ENCODE measurements at regions not wholly inside any gene's neighbourhood (a gene's known extent, or its start where the extent isn't known, plus 50 kb on each side); places are given as distances from the start of the nearest gene placed in this dataset.
"Not testable (repeated sequence)": the region's sequence is repeated elsewhere in the genome, so short reads cannot be mapped to it uniquely, and the experiment has no call there.

- ATAC-seq; H3K27ac Mint-ChIP-seq; H3K4me1 Mint-ChIP-seq (ENCODE audit: low read depth in 2 of 2); DNase-seq (ENCODE audit: low spot score); H3K9me3 Mint-ChIP-seq; H3K27me3 Mint-ChIP-seq; H3K4me3 Mint-ChIP-seq: not testable (repeated sequence)
- peaks cover 10% of the 10 kb centered on the region for H3K36me3 Mint-ChIP-seq
Measured at GRCh38 chr3:163551915-163552658, 1526.2 kb downstream of the SI start.

- Mint-ChIP-seq H3K27me3 (no peaks in the 10 kb centered on the region), H3K9me3 (peaks cover 9% of the 10 kb centered on the region), H3K4me3 (no peak overlapping the region), H3K27ac (no peak overlapping the region), H3K36me3 (peaks cover 4% of the 10 kb centered on the region), H3K4me1 (ENCODE audit: low read depth in 2 of 2) (no peaks in the 10 kb centered on the region)
- DNase-seq (ENCODE audit: low spot score), result no peak
- ATAC-seq, result no peak
Measured at GRCh38 chr3:163548015-163548414, 1530.3 kb downstream of the SI start.

DNA sequence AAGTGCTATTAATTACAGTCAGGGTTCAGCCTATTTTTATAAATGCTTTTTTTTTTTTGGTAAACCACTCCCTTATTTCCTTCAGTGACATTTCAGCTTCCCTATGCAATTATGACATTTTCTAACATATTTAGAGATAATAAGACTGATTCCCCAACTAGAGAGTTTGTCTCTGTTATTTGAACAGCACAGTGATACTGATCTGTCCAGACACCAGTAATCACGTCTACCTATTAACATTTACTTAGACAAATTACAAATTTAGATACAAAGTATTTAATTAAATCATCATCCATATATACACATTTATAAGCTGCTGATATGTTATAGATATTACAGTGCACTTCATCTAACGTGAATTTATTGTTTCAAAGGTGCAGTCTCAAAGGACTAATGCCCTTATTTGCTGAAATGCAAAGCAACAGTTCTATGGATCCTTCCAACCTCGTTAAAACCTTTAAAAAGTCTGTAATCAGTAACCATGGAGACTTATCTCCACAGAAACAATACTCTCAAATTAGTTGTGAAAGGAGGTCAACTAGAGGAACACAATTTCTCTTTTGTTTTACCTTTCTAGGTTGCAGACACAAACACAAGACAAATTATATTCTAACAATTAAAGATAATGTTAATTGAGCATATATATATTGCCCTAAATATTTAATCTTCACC is 1531.1 kb downstream of the SI start:
- peaks cover 9% of the 10 kb centered on the region for H3K9me3 Mint-ChIP-seq
- H3K27ac Mint-ChIP-seq, result no peak overlapping the region

GRCh38 chr3:163543662-163544061 is 1534.6 kb downstream of the SI start:
- Mint-ChIP-seq H3K4me1 (ENCODE audit: low read depth in 2 of 2) (no peaks in the 10 kb centered on the region), H3K36me3 (no peaks in the 10 kb centered on the region), H3K4me3 (no peak overlapping the region), H3K9me3 (peaks cover 9% of the 10 kb centered on the region), H3K27me3 (no peaks in the 10 kb centered on the region), H3K27ac (no peak overlapping the region)
- DNase-seq (ENCODE audit: low spot score) (no peak), ATAC-seq (no peak)

More for the DNA sequence above, 1531.1 kb downstream of the SI start:
- Mint-ChIP-seq H3K4me3 (no peak overlapping the region), H3K36me3 (peaks cover 4% of the 10 kb centered on the region), H3K4me1 (ENCODE audit: low read depth in 2 of 2) (no peaks in the 10 kb centered on the region), H3K27me3 (no peaks in the 10 kb centered on the region)
- DNase-seq (ENCODE audit: low spot score), result no peak
- no peak for ATAC-seq

GRCh38 chr3:163541629-163542028 is 1536.7 kb downstream of the SI start:
- DNase-seq (ENCODE audit: low spot score) (no peak), ATAC-seq (no peak)
- Mint-ChIP-seq H3K9me3 (peaks cover 13% of the 10 kb centered on the region), H3K36me3 (no peaks in the 10 kb centered on the region), H3K4me3 (no peak overlapping the region), H3K27ac (no peak overlapping the region), H3K27me3 (no peaks in the 10 kb centered on the region), H3K4me1 (ENCODE audit: low read depth in 2 of 2) (no peaks in the 10 kb centered on the region)

DNA sequence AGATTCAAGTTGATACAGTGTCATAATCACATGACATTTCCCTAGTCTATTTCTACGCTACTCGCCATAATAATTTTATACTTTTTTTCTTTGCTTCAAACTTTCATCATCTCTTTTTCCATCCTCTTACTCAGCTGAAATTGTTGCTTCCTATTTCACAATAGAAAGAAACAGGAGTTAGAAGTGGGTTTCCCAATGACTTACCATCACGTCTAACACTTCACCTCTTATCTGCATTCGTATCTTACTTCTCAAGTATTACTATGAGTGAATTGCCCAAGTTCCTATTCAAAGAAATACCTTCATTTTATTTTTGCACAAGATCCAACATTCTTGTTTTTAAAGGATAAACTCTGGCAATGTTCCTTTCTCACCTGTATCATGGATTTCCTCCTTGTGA is 1539.9 kb downstream of the SI start:
- DNase-seq (ENCODE audit: low spot score), result no peak
- H3K4me3 Mint-ChIP-seq, result no peak overlapping the region
- ATAC-seq, result no peak
- no peaks in the 10 kb centered on the region for H3K4me1 Mint-ChIP-seq (ENCODE audit: low read depth in 2 of 2)
- H3K9me3 Mint-ChIP-seq, result peaks cover 9% of the 10 kb centered on the region
- no peaks in the 10 kb centered on the region for H3K36me3 Mint-ChIP-seq
- H3K27ac Mint-ChIP-seq, result no peak overlapping the region
- H3K27me3 Mint-ChIP-seq, result no peaks in the 10 kb centered on the region

DNA sequence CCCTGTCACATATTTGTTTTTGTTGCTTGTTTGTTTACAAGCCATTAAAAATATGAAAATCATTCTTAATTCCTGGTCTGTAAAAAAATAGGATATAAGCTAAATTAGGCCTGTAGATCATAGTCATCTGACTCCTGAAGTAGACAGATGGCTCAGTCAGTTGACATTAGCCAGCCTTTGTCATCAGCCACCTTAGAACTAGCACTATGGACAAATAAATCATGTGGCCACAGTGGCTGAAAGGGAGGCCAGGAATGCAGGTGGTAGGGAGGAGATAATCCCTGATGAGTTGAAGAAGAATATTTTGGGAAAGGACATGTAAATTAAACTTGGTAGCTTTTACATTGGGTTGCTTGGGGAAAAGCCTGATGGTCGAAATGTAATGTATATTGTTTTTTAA is 1544.9 kb downstream of the SI start:
- no peak overlapping the region for H3K27ac Mint-ChIP-seq

GRCh38 chr3:163523375-163523774 is 1554.9 kb downstream of the SI start:
- ATAC-seq (no peak), DNase-seq (ENCODE audit: low spot score) (no peak)
- no peaks in the 10 kb centered on the region for H3K27me3 Mint-ChIP-seq
- H3K27ac Mint-ChIP-seq, result no peak overlapping the region
- H3K4me3 Mint-ChIP-seq, result no peak overlapping the region
- peaks cover 4% of the 10 kb centered on the region for H3K9me3 Mint-ChIP-seq
- H3K4me1 Mint-ChIP-seq (ENCODE audit: low read depth in 2 of 2), result no peaks in the 10 kb centered on the region
- no peaks in the 10 kb centered on the region for H3K36me3 Mint-ChIP-seq

More for the DNA sequence above, 1544.9 kb downstream of the SI start:
- Mint-ChIP-seq H3K27me3 (no peaks in the 10 kb centered on the region), H3K9me3 (peaks cover 6% of the 10 kb centered on the region), H3K4me1 (ENCODE audit: low read depth in 2 of 2) (no peaks in the 10 kb centered on the region), H3K4me3 (no peak overlapping the region), H3K36me3 (peaks cover 4% of the 10 kb centered on the region)
- DNase-seq (ENCODE audit: low spot score) (no peak), ATAC-seq (no peak)

- no peaks in the 10 kb centered on the region for H3K27me3 Mint-ChIP-seq
- H3K9me3 Mint-ChIP-seq, result peaks cover 4% of the 10 kb centered on the region
- DNase-seq (ENCODE audit: low spot score), result no peak
- H3K27ac Mint-ChIP-seq, result no peak overlapping the region
- no peaks in the 10 kb centered on the region for H3K36me3 Mint-ChIP-seq
- no peak for ATAC-seq
- no peaks in the 10 kb centered on the region for H3K4me1 Mint-ChIP-seq (ENCODE audit: low read depth in 2 of 2)
- H3K4me3 Mint-ChIP-seq, result no peak overlapping the region
Measured at GRCh38 chr3:163521261-163521660, 1557.0 kb downstream of the SI start.

DNA sequence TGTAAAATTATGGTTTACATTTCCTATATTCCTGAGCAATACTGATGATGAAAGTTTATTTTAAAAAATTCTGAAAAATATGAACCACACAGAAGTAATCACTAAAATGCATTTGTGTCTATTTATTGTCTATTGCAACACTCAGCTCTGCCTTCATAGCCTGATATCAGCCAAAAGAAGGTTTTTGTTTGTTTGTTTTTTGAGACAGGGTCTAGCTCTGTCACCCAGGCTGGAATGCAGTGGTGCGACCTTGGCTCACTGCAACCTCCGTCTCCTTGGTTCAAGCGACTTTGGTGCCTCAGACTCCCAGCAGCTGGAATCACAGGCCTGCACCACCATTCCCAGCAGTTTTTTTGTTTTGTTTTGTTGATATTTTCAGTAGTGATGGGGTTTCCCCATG is 1560.2 kb downstream of the SI start:
- Mint-ChIP-seq H3K27ac (no peak overlapping the region), H3K9me3 (no peaks in the 10 kb centered on the region), H3K4me1 (ENCODE audit: low read depth in 2 of 2) (no peaks in the 10 kb centered on the region), H3K36me3 (no peaks in the 10 kb centered on the region), H3K27me3 (no peaks in the 10 kb centered on the region), H3K4me3 (no peak overlapping the region)
- ATAC-seq (no peak), DNase-seq (ENCODE audit: low spot score) (no peak)

- Mint-ChIP-seq H3K27me3 (no peaks in the 10 kb centered on the region), H3K4me3 (no peak overlapping the region), H3K27ac (no peak overlapping the region), H3K4me1 (ENCODE audit: low read depth in 2 of 2) (no peaks in the 10 kb centered on the region), H3K36me3 (no peaks in the 10 kb centered on the region), H3K9me3 (peaks cover 2% of the 10 kb centered on the region)
- DNase-seq (ENCODE audit: low spot score) (no peak), ATAC-seq (no peak)
Measured at GRCh38 chr3:163513149-163513657, 1565.1 kb downstream of the SI start.

GRCh38 chr3:163508206-163508605 is 1570.1 kb downstream of the SI start:
- Mint-ChIP-seq H3K9me3 (peaks cover 5% of the 10 kb centered on the region), H3K4me1 (ENCODE audit: low read depth in 2 of 2) (no peaks in the 10 kb centered on the region), H3K27ac (no peak overlapping the region), H3K4me3 (no peak overlapping the region), H3K27me3 (no peaks in the 10 kb centered on the region), H3K36me3 (no peaks in the 10 kb centered on the region)
- DNase-seq (ENCODE audit: low spot score), result no peak
- ATAC-seq, result no peak

GRCh38 chr3:163504974-163505373 is 1573.3 kb downstream of the SI start:
- no peak for ATAC-seq
- Mint-ChIP-seq H3K36me3 (no peaks in the 10 kb centered on the region), H3K27me3 (no peaks in the 10 kb centered on the region), H3K27ac (no peak overlapping the region), H3K4me1 (ENCODE audit: low read depth in 2 of 2) (no peaks in the 10 kb centered on the region), H3K4me3 (no peak overlapping the region), H3K9me3 (peaks cover 8% of the 10 kb centered on the region)
- no peak for DNase-seq (ENCODE audit: low spot score)

DNA sequence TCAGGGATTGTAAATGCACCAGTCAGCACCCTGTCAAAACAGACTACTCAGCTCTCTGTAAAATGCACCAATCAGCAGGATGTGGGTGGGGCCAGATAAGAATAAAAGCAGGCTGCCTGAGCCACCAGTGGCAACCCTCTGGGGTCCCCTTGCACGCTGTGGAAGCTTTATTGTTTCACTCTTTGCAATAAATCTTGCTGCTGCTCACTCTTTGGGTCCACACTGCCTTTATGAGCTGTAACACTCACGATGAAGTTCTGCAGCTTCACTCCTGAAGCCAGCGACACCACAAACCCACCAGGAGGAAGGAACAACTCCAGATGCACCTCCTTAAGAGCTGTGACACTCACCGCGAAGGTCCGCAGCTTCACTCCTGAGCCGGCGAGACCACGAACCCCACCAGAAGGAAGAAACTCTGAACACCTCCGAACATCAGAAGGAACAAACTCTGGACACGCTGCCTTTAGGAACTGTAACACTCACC is 1578.5 kb downstream of the SI start:
- not testable (repeated sequence) for H3K36me3 Mint-ChIP-seq; H3K27me3 Mint-ChIP-seq; H3K4me3 Mint-ChIP-seq; H3K27ac Mint-ChIP-seq; ATAC-seq; H3K4me1 Mint-ChIP-seq (ENCODE audit: low read depth in 2 of 2); H3K9me3 Mint-ChIP-seq; DNase-seq (ENCODE audit: low spot score)

Data from natural killer cell treated with Interleukin-12 subunit alpha and Interleukin-12 subunit beta and Interleukin-15 and Interleukin-18, amount 100 ng/mL, for 72 hours (primary cell).